CD4-positive, alpha-beta T cell treated with Interleukin-6 at 100 ng/mL for 8 hours (primary cell): ENCODE measurements at regions not wholly inside any gene's neighbourhood (a gene's known extent, or its start where the extent isn't known, plus 50 kb on each side); places are given as distances from the start of the nearest gene placed in this dataset.
"Not testable (repeated sequence)": the region's sequence is repeated elsewhere in the genome, so short reads cannot be mapped to it uniquely, and the experiment has no call there.

Source experiments
- DNase-seq: peaks from one replicate; pipeline ENCODE4 v3.0.0-alpha.2; 2020; ENCODE audit warnings: mixed read lengths, low spot score

- no peak for DNase-seq
Measured at GRCh38 chr6:1445650-1446330, 56.4 kb downstream of the FOXF2 start.

GRCh38 chr6:1449896-1450295, 60.5 kb downstream of the FOXF2 start:
- no peak for DNase-seq

- no peak for DNase-seq
Measured at GRCh38 chr6:1453024-1453423, 63.6 kb downstream of the FOXF2 start.

- DNase-seq: not testable (repeated sequence)
Measured at GRCh38 chr6:1456816-1457215, 67.4 kb downstream of the FOXF2 start.

- no peak for DNase-seq
Measured at GRCh38 chr6:1461207-1461606, 71.8 kb downstream of the FOXF2 start.

- no peak for DNase-seq
Measured at GRCh38 chr6:1461736-1462135, 72.4 kb downstream of the FOXF2 start.

GRCh38 chr6:1463275-1463674, 73.9 kb downstream of the FOXF2 start:
- DNase-seq: no peak

- DNase-seq: no peak
Measured at GRCh38 chr6:1463751-1464426, 74.5 kb downstream of the FOXF2 start.

GRCh38 chr6:1464781-1465370, 75.5 kb downstream of the FOXF2 start:
- no peak for DNase-seq

- DNase-seq: no peak
Measured at GRCh38 chr6:1468126-1468525, 78.8 kb downstream of the FOXF2 start.

- DNase-seq: no peak
Measured at GRCh38 chr6:1470040-1470439, 80.7 kb downstream of the FOXF2 start.

GRCh38 chr6:1472643-1473042, 83.3 kb downstream of the FOXF2 start:
- DNase-seq: no peak

- DNase-seq: no peak
Measured at GRCh38 chr6:1473166-1473565, 83.8 kb downstream of the FOXF2 start.

- no peak for DNase-seq
Measured at GRCh38 chr6:1473598-1473997, 84.2 kb downstream of the FOXF2 start.

GRCh38 chr6:1474205-1474604, 84.8 kb downstream of the FOXF2 start:
- no peak for DNase-seq

GRCh38 chr6:1475174-1475573, 85.8 kb downstream of the FOXF2 start:
- DNase-seq: no peak

GRCh38 chr6:1477432-1478090, 88.2 kb downstream of the FOXF2 start:
- no peak for DNase-seq

GRCh38 chr6:1478163-1478826, 88.9 kb downstream of the FOXF2 start:
- DNase-seq: not testable (repeated sequence)

GRCh38 chr6:1479095-1479494, 89.7 kb downstream of the FOXF2 start:
- no peak for DNase-seq

GRCh38 chr6:1479601-1480221, 90.3 kb downstream of the FOXF2 start:
- DNase-seq: no peak

GRCh38 chr6:1481286-1481685, 91.9 kb downstream of the FOXF2 start:
- no peak for DNase-seq
